GM18520 (cell line): ENCODE measurements at regions not wholly inside any gene's neighbourhood (a gene's known extent, or its start where the extent isn't known, plus 50 kb on each side); places are given as distances from the start of the nearest gene placed in this dataset.
A peak's percentile ranks its signal among the peaks of the same experiment; 100 is the strongest.

Experiments used
- ATAC-seq: cut with Tn5 transposase; IDR thresholded peaks from one replicate; pipeline ENCODE4 v1.9.1; 2021; ENCODE audit not compliant: unreplicated experiment

DNA sequence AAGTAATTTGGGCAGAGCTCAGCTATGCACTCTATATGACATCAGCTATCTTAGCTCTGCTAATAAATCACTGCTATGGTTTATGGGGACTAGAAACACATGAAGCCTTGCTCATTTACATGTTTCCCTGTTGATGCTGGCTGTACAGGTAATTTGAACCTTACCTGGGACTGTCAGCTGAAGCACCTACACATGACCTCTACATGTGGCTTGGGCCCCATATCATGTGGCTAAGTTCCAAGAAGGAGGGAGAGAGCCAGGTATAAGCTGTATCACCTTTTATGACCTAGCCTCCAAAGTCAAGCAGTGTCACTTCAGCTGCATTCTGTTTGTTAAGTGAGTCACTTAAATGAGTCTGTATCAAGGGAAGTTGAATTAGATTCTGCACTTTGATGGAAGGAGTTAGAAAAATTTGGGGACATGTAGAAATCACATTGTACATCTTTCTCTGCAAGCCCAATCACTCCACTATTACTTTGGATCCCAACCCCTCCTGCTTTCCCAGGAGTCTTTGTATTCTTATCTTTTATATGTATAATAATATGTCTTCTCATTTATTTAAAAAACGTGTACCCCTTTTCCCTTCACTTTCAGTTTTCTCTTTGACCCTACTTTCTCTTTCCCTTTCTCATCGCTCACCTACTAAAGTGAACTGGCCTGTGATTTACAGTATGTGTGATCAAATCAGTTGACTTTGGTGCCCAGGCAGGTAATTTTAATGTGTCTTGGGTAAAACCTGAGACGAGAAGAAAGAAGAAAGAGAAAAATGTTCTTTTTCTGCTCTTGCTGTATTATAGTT is 53.4 kb upstream of the PRKACB start:
- no peak for ATAC-seq

DNA sequence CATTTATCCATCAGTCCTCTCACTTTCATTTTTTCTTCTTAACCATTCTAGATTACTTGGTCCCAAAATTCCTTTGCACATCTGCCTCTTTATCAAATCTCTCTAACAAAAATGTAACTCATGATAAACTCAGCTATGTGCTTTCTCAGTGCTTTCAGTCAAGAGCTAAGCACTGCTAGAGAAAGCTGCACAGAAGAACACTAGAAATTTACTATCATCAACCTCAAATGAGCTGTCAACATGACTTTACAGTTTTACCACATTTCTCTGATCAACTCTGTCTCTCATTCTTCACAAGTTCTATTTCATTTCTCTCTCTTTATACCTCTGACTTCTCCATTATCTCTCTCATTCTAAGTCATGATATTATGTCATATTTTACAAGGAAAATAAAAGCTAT is 54.2 kb upstream of the PRKACB start:
- no peak for ATAC-seq

DNA sequence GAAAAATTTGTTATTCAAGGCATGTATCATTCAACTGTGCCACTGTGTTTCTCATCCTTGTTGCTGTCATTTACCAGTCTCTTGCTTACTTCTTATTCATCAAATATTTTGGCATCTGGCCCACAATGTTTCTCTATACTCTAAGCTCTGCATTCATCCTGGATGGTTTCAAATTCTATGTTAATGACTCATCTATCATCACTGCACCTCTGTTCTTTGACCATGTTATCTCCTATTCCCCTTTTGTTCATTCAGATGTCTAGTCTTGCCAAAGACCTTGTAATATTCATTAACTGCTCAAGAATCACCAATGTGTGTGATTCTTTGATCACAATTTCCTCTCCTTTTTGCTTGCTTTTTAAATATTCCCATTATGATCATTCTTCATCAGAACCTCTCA is 54.6 kb upstream of the PRKACB start:
- no peak for ATAC-seq

DNA sequence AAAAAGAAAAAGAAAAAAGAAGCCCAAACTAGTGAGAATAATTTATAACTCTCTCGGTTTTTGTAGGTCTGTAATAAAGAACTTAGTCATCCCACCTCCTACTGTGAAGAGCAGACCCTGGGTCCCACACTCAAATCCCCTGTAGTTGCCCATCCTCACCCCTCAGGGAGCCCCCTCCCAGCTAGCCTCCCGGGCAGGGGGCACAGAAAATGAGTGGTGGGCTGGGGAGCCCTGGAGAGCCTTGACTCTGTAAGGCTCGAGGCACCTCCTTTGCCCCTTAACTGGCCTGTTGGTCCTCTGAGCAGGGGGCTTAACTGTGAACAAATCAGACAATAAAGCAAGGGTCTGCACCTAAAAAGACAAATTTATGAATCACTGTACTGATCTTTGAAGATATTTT is 57.5 kb upstream of the PRKACB start:
- no peak for ATAC-seq

DNA sequence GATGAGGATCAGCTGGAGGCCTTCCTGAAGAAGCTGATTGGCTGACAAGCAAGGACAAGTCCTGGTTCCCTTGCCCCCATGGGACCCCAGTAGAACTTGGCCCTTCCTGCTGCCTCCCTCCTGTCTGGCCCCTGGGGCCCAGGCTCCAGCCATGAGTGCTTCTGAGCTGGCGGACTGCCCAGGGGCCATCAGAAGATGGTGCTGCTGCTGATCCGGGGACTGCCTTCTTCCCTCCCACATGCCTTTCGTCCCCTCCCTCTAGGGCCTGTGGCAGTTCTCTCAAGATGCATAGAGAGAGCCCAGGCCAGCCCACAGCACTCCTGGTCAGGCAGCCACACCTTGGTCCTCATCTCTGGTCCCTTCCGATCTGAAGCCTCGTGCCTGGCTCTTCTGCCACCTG is 57.9 kb upstream of the PRKACB start:
- ATAC-seq = no peak

DNA sequence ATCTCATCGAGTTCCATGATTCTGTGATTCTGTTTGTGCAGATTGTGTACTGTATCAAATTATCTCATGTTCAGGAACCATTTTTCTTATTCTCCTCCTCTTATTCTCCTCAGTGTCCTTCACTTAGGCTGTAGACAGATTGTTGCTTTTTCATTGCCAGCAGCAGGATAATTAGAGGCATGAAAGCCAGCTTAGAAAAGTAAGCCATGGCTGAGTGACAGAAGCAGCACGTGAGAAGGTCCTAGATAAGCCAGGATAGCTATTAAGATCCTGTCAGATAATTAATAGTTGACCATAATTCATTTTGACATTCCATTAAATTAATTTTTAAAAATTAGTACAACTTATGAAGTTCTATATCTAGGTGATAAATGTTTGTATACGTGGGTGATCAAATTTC is 60.8 kb upstream of the PRKACB start:
- ATAC-seq = no peak

DNA sequence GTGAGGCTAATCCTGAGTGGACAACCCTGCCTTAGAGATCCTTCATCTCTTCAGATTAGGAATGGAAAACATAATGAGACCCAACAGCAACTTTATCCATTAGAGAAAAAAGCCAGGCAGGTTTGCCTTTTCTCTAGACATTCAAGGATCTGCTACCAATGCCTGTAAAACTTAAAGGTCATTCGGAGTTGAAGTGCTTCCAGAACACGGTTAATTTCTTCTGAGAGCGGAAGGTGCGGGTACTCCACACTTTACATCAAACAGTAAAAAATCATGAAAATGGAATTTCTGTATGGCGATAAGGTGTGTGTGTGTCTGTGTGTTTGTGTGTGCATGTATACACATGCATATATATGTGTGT is 65.2 kb upstream of the PRKACB start:
- no peak for ATAC-seq

DNA sequence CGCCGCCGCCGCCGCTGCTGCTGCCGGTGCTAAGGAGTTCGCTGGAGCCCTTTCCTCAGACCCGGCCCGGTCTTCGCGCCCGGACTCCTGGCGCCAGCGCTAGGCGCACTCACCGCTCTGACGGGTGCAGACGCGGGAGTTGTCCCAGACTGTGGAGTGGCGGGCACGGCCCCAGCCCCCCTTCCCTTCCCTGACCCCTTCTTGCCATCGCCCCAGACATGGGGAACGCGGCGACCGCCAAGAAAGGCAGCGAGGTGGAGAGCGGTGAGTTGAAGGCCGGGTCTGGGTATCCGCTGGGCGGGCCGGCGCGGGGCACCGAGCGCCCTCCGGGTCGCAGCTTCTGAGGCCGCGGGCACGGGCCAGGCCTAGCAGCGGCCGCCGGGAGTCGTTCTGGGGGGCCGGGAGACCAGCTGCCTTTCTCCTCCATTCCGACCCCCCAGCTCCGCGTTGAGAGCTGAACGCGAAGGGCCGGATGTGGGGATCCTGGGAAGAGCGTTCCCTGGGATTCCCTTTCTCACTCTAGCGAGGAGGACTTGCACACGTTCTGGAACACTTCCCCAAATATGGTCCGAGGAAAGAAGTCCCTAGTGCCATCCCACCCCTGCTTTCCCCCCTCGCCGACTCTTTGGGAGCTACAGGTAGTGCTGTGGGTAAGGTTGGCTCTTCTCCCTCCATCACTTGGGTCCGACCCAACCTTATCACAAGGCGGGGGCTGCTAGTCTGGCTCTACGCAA is 65.8 kb upstream of the PRKACB start:
- ATAC-seq = peak; percentile 21

DNA sequence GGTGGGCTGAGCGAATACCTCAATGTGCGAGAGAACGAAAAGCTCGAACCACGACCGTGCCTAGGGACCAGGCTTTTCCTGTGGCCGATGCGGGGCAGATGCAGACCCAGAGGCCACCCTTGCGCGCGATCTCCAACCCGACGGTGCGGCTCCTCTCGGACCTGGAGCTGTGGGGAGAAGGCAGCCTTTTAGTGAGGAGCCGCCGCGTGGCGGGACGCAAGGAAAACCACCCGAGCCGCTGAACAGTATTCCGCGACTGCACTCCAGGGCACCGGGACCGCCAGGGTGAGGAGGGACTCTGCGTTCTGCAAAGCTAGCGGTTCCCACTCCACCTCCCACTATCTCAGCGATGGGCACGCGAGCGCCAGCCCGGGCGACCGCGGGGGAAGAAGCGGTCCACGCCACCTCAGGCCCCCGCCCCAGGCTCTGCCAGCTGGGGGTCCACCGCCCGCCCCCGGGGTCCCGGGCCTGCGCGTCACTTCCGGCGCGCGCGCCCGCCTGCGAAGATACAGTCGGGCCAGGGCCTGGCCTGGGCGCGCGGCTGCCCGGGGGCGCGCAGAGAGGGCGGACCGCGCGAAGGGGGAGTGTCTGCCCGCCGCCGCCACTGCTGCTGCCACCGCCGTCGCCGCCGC is 66.5 kb upstream of the PRKACB start:
- ATAC-seq = peak; percentile 85

DNA sequence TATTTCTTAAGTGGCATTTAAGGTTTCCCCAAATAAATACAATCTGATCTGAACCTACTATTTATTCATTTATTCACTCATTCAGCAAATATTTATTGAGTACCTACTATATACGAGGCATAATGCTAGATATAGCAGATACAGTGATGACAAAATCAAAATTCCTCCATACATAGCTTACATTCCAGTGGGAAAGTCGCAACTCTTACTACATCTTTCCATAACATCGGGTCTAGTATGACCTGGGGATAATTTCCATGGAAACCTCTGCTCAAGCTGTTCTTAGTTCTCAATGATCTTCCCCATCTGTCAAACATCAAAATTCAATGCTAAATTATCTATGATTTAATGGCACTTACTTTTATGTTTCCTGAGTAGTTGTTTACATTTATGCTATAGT is 70.8 kb upstream of the PRKACB start:
- no peak for ATAC-seq

DNA sequence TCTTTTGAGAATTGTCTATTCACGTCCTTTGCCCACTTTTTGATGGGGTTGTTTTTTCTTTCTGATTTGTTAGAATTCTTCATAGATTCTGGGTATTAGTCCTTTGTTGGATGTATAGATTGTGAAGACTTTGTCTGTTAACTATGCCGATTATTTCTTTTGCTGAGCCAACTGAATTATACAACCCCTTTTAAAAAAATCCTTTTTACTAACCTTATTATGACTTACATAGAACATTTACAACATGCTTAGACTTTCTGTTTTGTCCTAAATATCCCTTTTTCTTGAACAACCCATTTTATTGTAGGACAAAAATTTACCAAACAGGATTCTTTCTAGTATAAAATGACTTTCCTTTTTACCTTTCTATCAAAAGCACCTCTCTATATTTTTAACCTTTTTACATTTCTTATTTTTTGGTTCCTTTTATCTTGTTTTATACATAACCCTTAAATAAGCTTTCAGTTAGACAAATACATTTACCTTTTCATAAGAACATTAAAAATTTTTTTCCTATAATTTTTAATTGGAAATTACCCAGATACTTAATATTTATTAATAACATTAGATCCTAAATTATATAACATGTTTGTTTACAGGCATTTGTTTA is 70.4 kb upstream of the TTLL7 start:
- ATAC-seq = no peak

DNA sequence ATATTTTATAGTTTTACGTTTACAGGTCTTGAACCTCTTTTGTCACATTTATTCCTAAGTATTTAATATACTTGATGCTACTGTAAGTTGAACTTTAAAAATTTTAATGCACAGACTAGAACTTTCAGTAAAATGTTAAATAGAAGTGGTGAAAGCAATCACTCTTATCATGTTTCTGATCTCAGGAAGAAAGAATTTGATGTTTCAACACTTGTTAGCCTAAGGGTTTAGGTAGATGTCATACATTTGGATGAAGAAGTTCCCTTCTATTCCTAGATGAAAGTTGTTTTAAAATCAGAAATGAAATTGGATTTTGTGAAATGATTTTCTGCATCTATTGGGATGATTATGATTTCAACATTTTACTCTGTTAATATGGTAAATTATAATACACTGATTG is 63.6 kb upstream of the TTLL7 start:
- no peak for ATAC-seq

DNA sequence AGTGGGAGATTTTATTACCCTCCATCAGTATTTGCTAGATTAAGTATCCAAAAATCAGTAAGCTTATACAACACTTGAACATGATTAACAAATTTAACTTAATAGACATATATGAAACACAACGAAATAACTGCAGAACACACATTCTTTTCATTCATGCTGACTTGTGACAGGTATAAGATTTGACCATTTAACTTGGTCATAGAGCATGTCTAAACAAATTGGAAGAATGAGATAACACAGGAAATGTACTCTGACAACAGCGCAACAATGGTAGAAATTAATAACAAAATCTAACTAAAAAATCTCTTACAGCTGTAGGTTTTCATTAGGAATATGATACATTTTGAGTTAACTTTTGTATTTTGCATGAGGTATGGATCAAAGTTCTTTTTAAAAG is 62.4 kb upstream of the TTLL7 start:
- ATAC-seq = no peak

DNA sequence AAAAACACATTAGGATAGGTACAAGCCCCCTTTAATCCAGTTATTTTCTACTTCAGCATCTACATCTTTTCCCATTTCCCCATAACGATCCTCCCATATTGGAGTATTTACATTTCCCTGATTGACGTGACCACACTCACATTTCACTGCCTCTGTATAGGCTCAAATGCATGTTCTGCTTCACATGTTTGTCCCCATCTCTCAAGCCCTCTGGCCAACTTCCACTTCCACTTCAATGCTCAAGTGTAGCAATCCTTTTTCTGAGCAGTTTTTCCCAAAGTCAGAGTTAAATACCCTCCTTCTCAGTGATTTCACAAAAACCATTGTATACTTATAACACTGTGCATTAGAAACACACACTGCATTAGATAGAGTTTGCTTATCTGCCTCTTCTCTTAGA is 61.8 kb upstream of the TTLL7 start:
- ATAC-seq = no peak

DNA sequence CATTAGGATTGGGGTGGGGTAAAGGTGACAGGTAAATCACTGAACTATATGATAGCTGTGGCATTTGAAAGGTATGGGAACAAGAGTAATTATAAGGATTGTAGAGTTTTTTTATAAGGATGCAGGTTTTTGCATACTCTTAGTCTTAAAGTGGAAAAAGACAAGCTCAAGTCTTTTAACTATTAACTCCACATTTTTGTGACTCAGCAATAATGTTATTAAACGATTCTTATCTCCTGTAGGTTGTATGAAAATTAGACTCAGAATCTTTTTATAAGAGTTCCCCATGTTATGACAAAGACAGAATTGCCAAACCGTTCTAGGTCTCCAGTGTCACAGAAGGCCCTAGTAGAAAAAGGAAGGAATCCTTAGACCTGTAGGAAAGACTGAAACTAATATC is 49.9 kb upstream of the TTLL7 start:
- no peak for ATAC-seq
